Rectal smooth muscle tissue (tissue), 1 donor: ENCODE measurements at regions not wholly inside any gene's neighbourhood (a gene's known extent, or its start where the extent isn't known, plus 50 kb on each side); places are given as distances from the start of the nearest gene placed in this dataset.

Experiments
- H3K27ac ChIP-seq: one replicate; pipeline ENCODE4 v1.7.0; 2013; ENCODE audit warnings: low read depth, low read length, inconsistent platforms
- H3K27me3 ChIP-seq: one replicate; pipeline ENCODE4 v1.7.0; 2013; ENCODE audit warnings: low read length; ENCODE audit not compliant: control insufficient read depth, insufficient read depth
- H3K36me3 ChIP-seq: one replicate; pipeline ENCODE4 v1.7.0; 2013; ENCODE audit warnings: low read length; ENCODE audit not compliant: control insufficient read depth, insufficient read depth
- H3K4me1 ChIP-seq: one replicate; pipeline ENCODE4 v1.7.0; 2013; ENCODE audit warnings: low read length; ENCODE audit not compliant: control insufficient read depth, insufficient read depth
- H3K4me3 ChIP-seq: one replicate; pipeline ENCODE4 v1.7.0; 2013; ENCODE audit warnings: low read length
- H3K9ac ChIP-seq: one replicate; pipeline ENCODE4 v1.7.0; 2013; ENCODE audit warnings: low read length

- Histone ChIP-seq H3K4me3 (no peak overlapping the region), H3K36me3 (no peaks in the 10 kb centered on the region), H3K27ac (no peak overlapping the region), H3K27me3 (no peaks in the 10 kb centered on the region), H3K4me1 (no peaks in the 10 kb centered on the region), H3K9ac (no peak overlapping the region)
These were observed 51.1 kb upstream of the PDC start for GRCh38 chr1:186511761-186512637.
